Prostate gland (tissue), 2 donors: ENCODE measurements at regions not wholly inside any gene's neighbourhood (a gene's known extent, or its start where the extent isn't known, plus 50 kb on each side); places are given as distances from the start of the nearest gene placed in this dataset.

ENCODE experiments used
- CTCF ChIP-seq, 4 experiments: fragments of 200-600 bp in 2 of 4; fragments of 450-650 bp in 2 of 4; sonication (generic) in 2 of 4; IDR thresholded peaks; 1 replicate in 3 of 4; 2 replicates in 1 of 4; pipeline ENCODE4 v1.5.1; 2016 to 2019; ENCODE audit warnings: antibody characterized with exemption in 4 of 4, mild to moderate bottlenecking in 2 of 4, moderate library complexity in 2 of 4
- POLR2A ChIP-seq: fragments of 450-650 bp; IDR thresholded peaks from one replicate; pipeline ENCODE4 v1.6.1; 2016; ENCODE audit warnings: antibody characterized with exemption, mild to moderate bottlenecking
- POLR2AphosphoS5 ChIP-seq: sonication (generic); formaldehyde crosslinking; IDR thresholded peaks from one replicate; pipeline ENCODE4 v1.6.1; 2017; ENCODE audit warnings: antibody characterized with exemption

- TF ChIP-seq POLR2A (no peak), CTCF (IDR thresholded peaks at IDR 0.05) (no peak), POLR2AphosphoS5 (no peak)
Observed at GRCh38 chr14:38070061-38070588, 137.6 kb upstream of the SSTR1 start.
